GM12878 (cell line): ENCODE measurements at regions not wholly inside any gene's neighbourhood (a gene's known extent, or its start where the extent isn't known, plus 50 kb on each side); places are given as distances from the start of the nearest gene placed in this dataset.

ENCODE experiments used
- ATAC-seq: fragments of 200-7000 bp; cut with Tn5 transposase; 3 replicates; pipeline ENCODE4 v1.9.1; 2020; ENCODE audit warnings: mild to moderate bottlenecking, moderate library complexity
- BruUV-seq: library from RNA; stranded (reverse); fragments of 400-500 nt; replicated peaks from 2 replicates; lab custom pipeline; 2021; lab: Mats Ljungman, UMichigan
- CTCF ChIA-PET: fragments of 300-600 bp; sonication (Branson Sonifier 250); formaldehyde crosslinking; extraction: SDS; loops from one replicate; lab custom pipeline; 2021; ENCODE audit warnings: inconsistent platforms; lab: Yijun Ruan, JAX
- POLR2A ChIA-PET: fragments of 350-600 bp; formaldehyde crosslinking; extraction: SDS; loops from one replicate; lab custom pipeline; 2021; ENCODE audit warnings: inconsistent platforms; lab: Charles Lee
- RAD21 ChIA-PET: fragments of 300-600 bp; sonication (Branson Sonifier 250); formaldehyde crosslinking; loops from one replicate; lab custom pipeline; 2023; ENCODE audit warnings: antibody characterized with exemption; ENCODE audit not compliant: unreplicated experiment; lab: Charles Lee
- SMC1A ChIA-PET: fragments of 300-600 bp; sonication (Branson Sonifier 250); formaldehyde crosslinking; loops from one replicate; lab custom pipeline; 2023; ENCODE audit not compliant: unreplicated experiment, uncharacterized antibody; lab: Charles Lee
- DNase-seq: peaks from one replicate; pipeline ENCODE4 v3.0.0-alpha.2; 2011; ENCODE audit warnings: low read depth, low spot score
- FAIRE-seq: peaks from 3 replicates; lab custom pipeline; 2011; peaks lifted over from hg19 to GRCh38; lab: Jason Lieb, UNC
- H2AFZ ChIP-seq: 2 replicates; pipeline ENCODE4 v1.6.0; 2011; ENCODE audit warnings: low read depth, low read length, control low read depth; ENCODE audit not compliant: control insufficient read depth
- H3K27ac ChIP-seq: 2 replicates; pipeline ENCODE4 v1.5.1; 2011; ENCODE audit warnings: control low read depth; ENCODE audit not compliant: control insufficient read depth, insufficient read depth
- H3K27me3 ChIP-seq, 2 experiments: replicated peaks in 1 of 2; 2 replicates each; pipeline versions ENCODE4 v1.6.0 to v1.6.1; 2011; ENCODE audit warnings: low read length in 1 of 2; ENCODE audit not compliant: control insufficient read depth in 2 of 2, insufficient read depth in 2 of 2
- H3K36me3 ChIP-seq, 2 experiments: 2 replicates each; pipeline ENCODE4 v1.5.1; 2011; ENCODE audit warnings: low read length in 1 of 2; ENCODE audit not compliant: control insufficient read depth in 2 of 2, insufficient read depth in 2 of 2
- H3K4me1 ChIP-seq: 2 replicates; pipeline ENCODE4 v1.6.1; 2011; ENCODE audit warnings: mild to moderate bottlenecking, low read length, moderate library complexity, mixed read lengths; ENCODE audit not compliant: control insufficient read depth, insufficient read depth
- H3K4me2 ChIP-seq: 2 replicates; pipeline ENCODE4 v1.6.0; 2011; ENCODE audit warnings: control low read depth; ENCODE audit not compliant: control insufficient read depth, insufficient read depth
- H3K4me3 ChIP-seq: fragments of 200-600 bp; sonication (generic); 2 replicates; pipeline ENCODE4 v1.5.1; 2016
- H3K79me2 ChIP-seq: 2 replicates; pipeline ENCODE4 v1.6.0; 2011; ENCODE audit warnings: low read length; ENCODE audit not compliant: control insufficient read depth, insufficient read depth
- H3K9ac ChIP-seq: 2 replicates; pipeline ENCODE4 v1.8.0; 2011; ENCODE audit warnings: low read length, control low read depth, mixed read lengths; ENCODE audit not compliant: control insufficient read depth, insufficient read depth
- H3K9me3 ChIP-seq: replicated peaks from 3 replicates; pipeline ENCODE4 v1.5.1; 2011; ENCODE audit warnings: mild to moderate bottlenecking, low read length; ENCODE audit not compliant: control insufficient read depth, insufficient read depth
- H4K20me1 ChIP-seq: 2 replicates; pipeline ENCODE4 v1.6.0; 2011; ENCODE audit not compliant: control insufficient read depth, insufficient read depth
- CBX5 ChIP-seq: sonication (generic); IDR thresholded peaks from 2 replicates; pipeline ENCODE4 v1.6.1; 2016; ENCODE audit warnings: low read depth, moderate library complexity, mild to moderate bottlenecking, inconsistent platforms
- DPF2 ChIP-seq: fragments of 450-650 bp; IDR thresholded peaks from 2 replicates; pipeline ENCODE4 v1.6.1; 2017; ENCODE audit warnings: mild to moderate bottlenecking
- EED ChIP-seq: sonication (generic); IDR thresholded peaks from 2 replicates; pipeline ENCODE4 v1.6.1; 2016; ENCODE audit warnings: antibody characterized with exemption, low read depth
- ETV6 ChIP-seq, 2 experiments: fragments of 450-650 bp in 1 of 2; IDR thresholded peaks in 1 of 2; conservative IDR thresholded peaks in 1 of 2; 2 replicates each; pipeline ENCODE4 v1.6.1; 2014; ENCODE audit warnings: antibody characterized with exemption in 1 of 2, borderline replicate concordance in 1 of 2, low read depth in 1 of 2, mild to moderate bottlenecking in 1 of 2, moderate library complexity in 1 of 2
- HCFC1 ChIP-seq: fragments of 150-350 bp; IDR thresholded peaks from 2 replicates; pipeline ENCODE4 v1.6.1; 2014; ENCODE audit warnings: low read length
- JUND ChIP-seq: IDR thresholded peaks from 2 replicates; pipeline ENCODE4 v1.6.1; 2012; ENCODE audit warnings: low read depth, mild to moderate bottlenecking, low read length, improper control_type of control experiment, moderate library complexity
- MAX ChIP-seq: IDR thresholded peaks from 2 replicates; pipeline ENCODE4 v1.6.1; 2012; ENCODE audit warnings: low read depth, low read length, improper control_type of control experiment
- MTA3 ChIP-seq: IDR thresholded peaks from 2 replicates; pipeline ENCODE4 v1.6.1; 2012; ENCODE audit warnings: low read length, inconsistent platforms, borderline replicate concordance
- MYC ChIP-seq: IDR thresholded peaks from 2 replicates; pipeline ENCODE4 v1.6.1; 2011; ENCODE audit warnings: mild to moderate bottlenecking, low read length, moderate library complexity, inconsistent platforms; ENCODE audit not compliant: insufficient read depth, insufficient replicate concordance, insufficient read length, severe bottlenecking
- NFXL1 ChIP-seq: fragments of 450-650 bp; IDR thresholded peaks from 2 replicates; pipeline ENCODE4 v1.6.1; 2017; ENCODE audit warnings: antibody characterized with exemption, mild to moderate bottlenecking, borderline replicate concordance
- NR2C1 ChIP-seq: fragments of 450-650 bp; IDR thresholded peaks from 2 replicates; pipeline ENCODE4 v1.6.1; 2017; ENCODE audit warnings: antibody characterized with exemption, mild to moderate bottlenecking, moderate library complexity
- RCOR1 ChIP-seq: conservative IDR thresholded peaks from 2 replicates; pipeline ENCODE4 v1.6.1; 2012; ENCODE audit warnings: low read depth, low read length, improper control_type of control experiment
- WRNIP1 ChIP-seq: IDR thresholded peaks from 2 replicates; pipeline ENCODE4 v1.6.1; 2011; ENCODE audit warnings: low read depth, low read length, improper control_type of control experiment, borderline replicate concordance
- YBX1 ChIP-seq: fragments of 450-650 bp; IDR thresholded peaks from 2 replicates; pipeline ENCODE4 v1.6.1; 2016; ENCODE audit warnings: antibody characterized with exemption
- YY1 ChIP-seq: IDR thresholded peaks from 2 replicates; pipeline ENCODE4 v1.6.1; 2011; ENCODE audit warnings: low read depth, mild to moderate bottlenecking, low read length
- ZNF622 ChIP-seq: fragments of 450-650 bp; IDR thresholded peaks from 2 replicates; pipeline ENCODE4 v1.6.1; 2017; ENCODE audit warnings: mild to moderate bottlenecking, inconsistent platforms
- ZNF687 ChIP-seq: fragments of 450-650 bp; IDR thresholded peaks from 2 replicates; pipeline ENCODE4 v1.6.1; 2017; ENCODE audit warnings: mild to moderate bottlenecking, moderate library complexity
- WGBS: methylation state at CpG from one replicate; pipeline ENCODE4 v1.1.6; 2016; ENCODE audit warnings: low lambda C conversion rate; ENCODE audit not compliant: insufficient replicate concordance, insufficient coverage; ENCODE audit errors: missing lambda C conversion rate; 5-methylcytosine and 5-hydroxymethylcytosine counted together
- in situ Hi-C: fragments of 300-500 bp; cut with MboI; formaldehyde crosslinking; loops from 9 replicates; pipeline ENCODE4 v1.14.3; 2018; ENCODE audit warnings: mixed read lengths
- intact Hi-C: fragments of 100-400 bp; cut with micrococcal nuclease; formaldehyde crosslinking; loops from one replicate; pipeline ENCODE4 v1.14.2; 2022; ENCODE audit not compliant: unreplicated experiment

GRCh38 chr10:78976825-78977755 is 91.7 kb upstream of the ZMIZ1 start:
- no peaks in the 10 kb centered on the region for H3K36me3 ChIP-seq
- DNase-seq, result no peak
- peaks cover 0 to 2% of the 10 kb centered on the region in 2 experiments; a peak in 2 of 4 replicates for H3K27me3 ChIP-seq
- POLR2A ChIA-PET, result no interaction called here
- H3K9ac ChIP-seq, result no peak overlapping the region
- SMC1A ChIA-PET, result no interaction called here
- H3K4me2 ChIP-seq, result no peak overlapping the region
- RAD21 ChIA-PET, result no interaction called here
- in situ Hi-C loops, result no loop called here
- no peaks in the 10 kb centered on the region for H3K79me2 ChIP-seq
- H4K20me1 ChIP-seq, result no peaks in the 10 kb centered on the region
- no TSS peak for BruUV-seq
- 41% methylated on average over 13 of the region's 13 CpGs for WGBS
- no peak for TF ChIP-seq ZNF687
- TF ChIP-seq JUND, result no peak
- no peak for TF ChIP-seq EED
- TF ChIP-seq YBX1, result no peak
- no peak for TF ChIP-seq ETV6 (conservative IDR thresholded peaks at IDR 0.05 in 1 of 2, IDR thresholded peaks at IDR 0.05 in 1 of 2; ENCODE audit: borderline replicate concordance in 1 of 2, low read depth in 1 of 2)
- TF ChIP-seq NR2C1, result no peak
- no peak for TF ChIP-seq DPF2
- TF ChIP-seq MTA3, result no peak
- no peak for TF ChIP-seq MYC
- TF ChIP-seq MAX, result no peak
- no peak for TF ChIP-seq HCFC1
- TF ChIP-seq ZNF622, result no peak
- TF ChIP-seq YY1, result no peak
- TF ChIP-seq WRNIP1, result no peak
- TF ChIP-seq RCOR1, result no peak
- TF ChIP-seq NFXL1, result no peak
- no peak for TF ChIP-seq CBX5
- ATAC-seq, result no peak
- H3K4me3 ChIP-seq, result no peak overlapping the region
- no peak for FAIRE-seq
- no peak overlapping the region for H2AFZ ChIP-seq
- H3K27ac ChIP-seq, result no peak overlapping the region
- peaks cover 9% of the 10 kb centered on the region for H3K4me1 ChIP-seq
- intact Hi-C loops, result loop anchor here (10.0 kb wide), 1 partner anchor 218 kb away; no protein-coding TSS in a partner anchor
- CTCF ChIA-PET, result no interaction called here
- no peaks in the 10 kb centered on the region for H3K9me3 ChIP-seq
